Dermis microvascular lymphatic vessel endothelial cell (primary cell): ENCODE measurements at regions not wholly inside any gene's neighbourhood (a gene's known extent, or its start where the extent isn't known, plus 50 kb on each side); places are given as distances from the start of the nearest gene placed in this dataset.

Source experiments
- DNase-seq, 2 donors: peaks; one replicate each; pipeline versions ENCODE4 v3.0.0 to v3.0.0-alpha.2; 2010; ENCODE audit warnings: low read depth in 2 of 2

- DNase-seq: no peak
Observed at GRCh38 chr13:27673911-27674310, 52.2 kb downstream of the POLR1D start.

- DNase-seq: no peak
Observed at GRCh38 chr13:27678306-27679040, 56.8 kb downstream of the POLR1D start.

- DNase-seq: no peak
Observed at GRCh38 chr13:27679396-27679795, 57.7 kb downstream of the POLR1D start.

- DNase-seq: no peak
Observed at GRCh38 chr13:27679896-27680295, 58.2 kb downstream of the POLR1D start.

DNA sequence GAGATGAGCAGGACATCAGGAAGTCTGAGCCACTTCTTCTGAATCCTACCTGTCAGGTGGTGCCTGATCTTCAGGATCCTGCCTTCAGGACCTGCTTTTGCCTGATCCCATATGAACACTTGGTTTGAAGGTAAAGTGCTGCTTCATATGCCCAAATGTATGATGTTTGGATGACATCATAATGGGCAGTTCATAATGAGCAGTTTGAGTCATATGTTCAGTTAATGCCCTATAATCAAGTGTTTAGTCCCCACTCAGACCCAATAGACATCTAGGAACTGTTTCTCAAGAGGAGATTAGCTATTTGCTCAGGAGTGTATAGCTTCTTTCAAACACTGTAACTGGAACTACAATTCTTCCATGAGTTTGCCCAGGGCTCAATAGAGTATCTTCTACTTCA is 58.8 kb downstream of the POLR1D start:
- DNase-seq: no peak

DNA sequence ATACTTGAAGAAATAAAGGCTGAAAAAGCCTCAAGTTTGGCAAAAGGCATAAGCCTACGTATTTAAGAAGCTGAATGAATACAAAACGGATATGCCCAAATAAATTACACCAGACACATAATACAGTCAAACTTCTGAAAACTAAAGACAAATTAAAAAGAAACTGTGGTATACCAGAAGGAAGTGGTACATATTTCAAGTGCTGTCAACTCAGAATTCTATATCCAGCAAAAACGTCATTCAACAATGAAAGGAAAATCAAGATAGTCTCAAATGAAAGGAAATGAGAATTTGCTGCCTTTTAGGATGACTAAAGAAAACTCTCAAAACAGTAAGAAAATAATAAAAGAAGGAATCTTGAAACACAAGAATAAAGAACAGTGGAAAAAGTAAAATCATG is 69.5 kb downstream of the POLR1D start:
- DNase-seq: no peak

DNA sequence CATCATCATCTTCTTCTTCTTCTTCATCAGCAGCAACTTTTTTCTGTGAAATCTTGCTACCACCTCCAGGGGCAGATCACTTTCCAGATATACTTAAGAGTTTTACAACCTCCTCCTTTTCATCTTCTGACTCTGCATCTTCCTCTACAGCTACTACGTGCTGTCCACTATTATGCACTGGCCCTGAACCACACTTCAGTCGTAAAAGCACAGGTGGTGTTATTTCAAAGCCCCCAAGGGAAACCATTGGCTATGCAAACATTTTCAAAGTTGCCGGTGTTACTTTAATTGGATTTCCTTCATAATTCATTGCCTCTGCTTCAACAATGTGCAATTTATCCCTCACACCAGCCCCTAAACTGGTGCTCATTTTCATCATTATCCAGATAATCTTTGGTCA is 75.0 kb downstream of the POLR1D start:
- DNase-seq: no peak

GRCh38 chr13:27699952-27700351 is 78.3 kb downstream of the POLR1D start:
- DNase-seq: no peak

- DNase-seq: no peak
Observed at GRCh38 chr13:27704681-27705080, 83.0 kb downstream of the POLR1D start.

DNA sequence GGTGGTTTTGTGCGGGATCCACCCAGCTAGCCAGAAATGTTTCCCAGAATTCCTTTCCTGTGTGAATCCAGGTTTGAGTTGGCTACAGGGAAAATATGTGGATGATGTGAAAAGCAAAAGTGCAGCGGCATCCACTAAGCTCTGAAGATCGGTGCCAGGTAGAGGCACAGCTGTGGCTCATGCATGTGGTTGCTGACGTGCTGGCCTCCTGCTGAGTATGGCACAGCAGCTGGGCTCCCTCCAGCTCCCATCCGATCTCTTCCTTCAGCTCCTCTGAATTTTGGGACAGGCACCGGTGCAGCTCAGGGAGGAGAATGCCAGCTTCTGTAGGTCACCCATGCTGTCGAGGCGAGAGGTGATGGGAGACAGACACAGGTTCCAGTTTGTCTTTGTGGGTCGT is 84.0 kb upstream of the GSX1 start:
- no peak for DNase-seq

- DNase-seq: no peak
Observed at GRCh38 chr13:27709779-27710178, 82.5 kb upstream of the GSX1 start.

- DNase-seq: peak in 1 of 2 donors; percentile 15
Observed at GRCh38 chr13:27712421-27712820, 79.9 kb upstream of the GSX1 start.

DNA sequence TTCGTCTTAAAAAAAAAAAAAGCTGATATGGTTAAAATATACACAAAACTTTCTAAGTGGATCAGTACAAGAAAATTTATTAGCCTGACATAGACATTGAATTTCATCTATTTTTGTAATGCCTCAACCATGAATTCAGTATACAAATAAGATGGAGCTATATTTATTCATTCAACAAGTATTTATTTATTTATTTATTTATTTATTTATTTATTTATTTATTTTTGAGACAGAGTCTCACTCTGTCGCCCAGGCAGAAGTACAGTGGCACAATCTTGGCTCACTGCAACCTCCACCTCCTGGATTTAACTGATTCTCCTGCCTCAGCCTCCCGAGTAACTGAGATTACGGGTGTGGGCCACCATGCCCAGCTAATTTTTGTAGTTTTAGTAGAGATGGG is 78.5 kb upstream of the GSX1 start:
- no peak for DNase-seq

GRCh38 chr13:27721681-27722080 is 70.6 kb upstream of the GSX1 start:
- DNase-seq: no peak

GRCh38 chr13:27728271-27728670 is 64.0 kb upstream of the GSX1 start:
- DNase-seq: peak in 1 of 2 donors; percentile 11

DNA sequence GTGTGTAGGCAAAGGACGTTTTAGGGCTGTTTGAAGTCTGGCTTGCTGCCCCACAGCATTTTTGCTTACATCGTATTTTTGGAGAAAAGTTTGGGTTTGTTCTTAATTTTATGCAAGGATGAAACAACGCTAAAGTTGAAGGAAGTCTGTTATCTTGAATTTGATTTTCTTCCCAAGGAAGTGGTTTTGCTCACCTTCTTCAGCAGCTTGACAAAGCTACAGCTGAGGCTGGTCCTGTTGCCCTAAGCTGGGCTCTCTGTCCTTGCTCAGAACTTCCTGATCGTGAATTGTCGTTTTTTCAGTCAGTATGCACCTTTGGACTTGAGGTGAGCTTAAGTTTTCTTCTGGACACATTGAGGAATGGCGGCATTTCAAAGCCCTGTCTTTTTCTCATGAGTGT is 62.1 kb upstream of the GSX1 start:
- DNase-seq: no peak
